ENCODE measurements at regions not wholly inside any gene's neighbourhood (a gene's known extent, or its start where the extent isn't known, plus 50 kb on each side); places are given as distances from the start of the nearest gene placed in this dataset.
"Not testable (repeated sequence)": the region's sequence is repeated elsewhere in the genome, so short reads cannot be mapped to it uniquely, and the experiment has no call there.

DNA sequence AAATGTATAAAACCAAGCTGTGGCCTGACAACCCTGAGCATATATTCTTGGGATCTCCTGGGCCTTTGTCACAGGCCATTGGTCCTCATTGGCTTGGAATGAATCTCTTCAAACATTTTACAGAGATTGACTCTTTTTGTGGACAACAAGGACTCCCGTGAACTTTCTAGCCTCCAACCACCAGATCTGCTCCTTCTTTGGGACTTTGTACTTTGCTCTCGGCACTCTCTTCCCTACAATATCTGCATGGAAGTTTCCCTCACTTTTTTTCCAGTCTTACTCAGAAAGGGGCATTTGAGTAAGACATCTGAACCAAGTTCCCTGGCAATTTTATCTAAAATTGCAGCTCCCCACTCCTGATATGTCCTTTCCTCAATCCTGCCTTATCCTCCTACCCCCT, 158.8 kb downstream of the PHLDA1 start:
- no peak for DNase-seq (ENCODE audit: low read depth)

DNA sequence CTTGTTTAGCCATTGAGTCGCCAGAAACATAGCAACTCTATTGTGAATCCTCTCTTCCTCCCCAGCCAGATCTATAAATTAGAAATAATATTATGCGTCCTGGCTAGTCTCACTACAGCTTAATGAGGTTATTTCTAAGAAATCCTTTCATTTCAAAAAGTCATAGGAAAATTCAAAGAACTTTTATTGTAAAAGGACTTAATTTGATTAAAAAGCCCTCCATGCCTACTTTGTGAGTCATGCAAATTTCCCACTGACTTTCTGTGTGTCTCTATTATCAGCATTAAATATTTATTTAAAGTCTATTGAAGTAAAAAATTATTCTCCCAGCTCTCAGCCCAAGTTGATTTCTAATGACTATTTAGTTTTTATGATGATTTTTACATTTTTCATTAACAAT, 160.7 kb downstream of the PHLDA1 start:
- no peak for DNase-seq (ENCODE audit: low read depth)

DNA sequence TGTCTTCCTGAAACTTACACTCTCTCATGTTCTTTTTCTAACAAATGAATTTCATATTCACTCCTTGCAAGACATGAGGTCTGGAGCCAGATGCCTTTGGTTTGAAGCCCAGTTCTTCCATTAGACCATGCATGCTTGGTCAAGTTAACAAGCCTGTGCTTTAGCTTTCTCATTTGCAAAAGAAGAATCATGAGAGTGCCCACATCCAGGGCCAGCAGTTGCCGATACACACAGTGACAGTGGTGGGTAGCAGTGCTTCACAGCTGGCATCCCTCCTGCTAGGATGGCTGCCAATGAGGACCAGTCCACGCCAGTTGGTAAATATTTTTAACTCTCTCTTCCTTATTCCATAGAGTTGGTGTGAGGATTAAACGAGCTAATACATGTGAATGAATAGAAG, 163.1 kb downstream of the PHLDA1 start:
- no peak for DNase-seq (ENCODE audit: low read depth)

DNA sequence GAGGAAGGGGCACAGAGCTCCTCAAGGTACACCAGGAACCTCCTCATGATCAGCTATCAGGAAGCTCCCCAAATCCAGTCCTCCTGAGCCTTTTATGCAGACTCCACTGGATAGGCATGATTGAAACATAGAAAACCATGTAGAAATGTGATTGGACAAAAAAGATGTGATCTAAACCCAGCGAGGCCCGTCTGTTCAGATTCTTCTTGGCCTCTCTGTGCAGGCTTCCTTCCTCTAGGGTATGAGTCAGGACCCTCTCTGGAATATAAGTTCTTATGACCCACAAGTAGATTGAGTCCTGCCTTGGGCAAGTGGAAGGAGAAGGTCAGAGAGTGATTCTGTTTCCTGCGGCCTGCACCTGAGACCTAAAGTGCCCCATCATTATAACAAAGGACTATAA, 166.3 kb downstream of the PHLDA1 start:
- no peak for DNase-seq (ENCODE audit: low read depth)

DNA sequence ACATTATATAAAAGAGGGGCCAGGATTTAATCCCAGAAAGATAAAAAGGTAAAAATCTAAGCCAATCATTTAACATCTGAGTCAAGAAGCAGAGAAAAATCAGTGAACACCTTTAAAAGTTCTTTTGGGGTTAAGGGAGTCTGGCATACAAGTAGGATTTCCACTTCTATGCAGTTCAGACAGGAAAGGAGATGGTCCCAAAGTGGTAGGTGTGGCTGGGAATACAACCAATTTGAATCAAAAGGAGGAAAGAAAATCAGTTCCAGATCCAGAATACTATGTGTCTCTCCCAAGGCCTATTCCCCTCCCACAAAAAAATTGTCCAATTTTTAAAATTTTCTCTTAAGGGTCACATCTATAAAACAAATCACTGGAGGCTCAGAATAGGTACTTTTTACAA, 167.4 kb downstream of the PHLDA1 start:
- DNase-seq (ENCODE audit: low read depth): no peak

DNA sequence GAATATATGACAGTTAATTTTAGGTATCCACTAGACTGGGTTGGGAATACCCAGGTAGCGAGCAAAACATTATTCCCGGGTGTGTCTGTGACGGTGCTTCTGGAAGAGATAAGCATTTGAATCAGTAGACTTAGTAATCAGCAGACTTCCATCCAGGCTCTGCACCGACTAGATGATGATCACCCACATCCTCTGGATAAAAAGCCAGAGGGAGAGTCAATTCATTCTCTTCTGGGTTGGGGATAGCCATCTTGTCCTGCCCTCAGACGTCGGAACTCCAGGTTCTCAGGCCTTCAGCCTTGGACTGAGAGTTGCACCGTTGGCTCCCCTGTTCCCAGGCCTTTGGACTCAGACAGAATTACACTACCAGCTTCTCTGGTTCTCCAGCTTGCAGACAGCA, 168.0 kb downstream of the PHLDA1 start:
- DNase-seq (ENCODE audit: low read depth): no peak

DNA sequence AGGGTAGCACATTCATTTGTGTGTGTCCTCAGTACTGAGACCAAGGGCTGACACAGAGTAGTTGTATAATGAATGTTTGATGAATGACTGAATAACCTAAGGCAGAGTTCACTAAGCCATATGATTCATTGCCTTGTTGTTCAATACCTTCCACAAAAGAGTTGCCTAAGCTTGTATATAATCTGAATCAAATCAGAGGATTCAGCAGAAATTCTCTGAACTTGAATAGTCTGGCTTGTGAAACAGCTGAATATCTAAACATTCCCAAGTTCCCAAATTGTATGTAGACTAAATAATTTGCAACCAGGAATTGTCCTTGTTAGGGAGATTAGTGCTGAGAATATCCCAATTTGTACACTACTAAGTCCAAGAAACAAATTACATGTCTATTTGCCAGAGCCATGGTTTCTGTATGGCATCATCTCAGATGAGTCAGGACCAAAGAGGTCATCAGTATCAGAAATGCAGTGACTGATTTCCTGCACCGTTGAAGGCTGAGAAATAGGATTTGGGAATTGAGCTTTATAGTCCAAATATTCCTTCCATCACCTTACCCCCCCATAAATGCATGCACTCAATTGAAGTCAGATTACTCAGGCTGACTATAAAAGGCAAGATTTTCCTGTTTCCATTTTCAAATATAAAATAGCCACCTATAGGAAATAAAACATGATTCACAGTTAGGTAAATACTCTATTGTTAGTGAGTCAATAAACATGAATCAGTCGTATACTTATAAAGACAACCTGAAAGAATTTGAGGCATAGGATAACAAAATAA, 168.7 kb downstream of the PHLDA1 start:
- DNase-seq (ENCODE audit: low read depth): peak; percentile 71

DNA sequence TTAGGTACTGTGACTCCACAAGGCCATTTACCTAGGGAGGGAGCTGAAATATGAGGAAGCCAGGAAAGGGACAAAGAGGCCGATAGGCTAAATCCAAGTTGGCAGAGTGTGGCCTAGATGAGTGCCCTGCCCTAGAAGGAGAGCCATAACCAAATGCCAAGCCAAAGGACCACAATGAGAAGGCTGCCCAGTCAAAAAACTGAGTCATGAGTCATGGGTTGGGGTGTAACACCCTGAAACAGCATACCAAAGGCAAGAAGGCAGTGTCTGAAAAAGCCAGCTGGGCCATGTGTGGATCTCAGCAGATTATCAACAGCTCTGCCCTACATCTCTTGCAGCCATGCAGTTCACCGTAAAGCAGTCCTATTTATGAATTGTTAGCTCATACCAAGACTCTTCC, 171.7 kb downstream of the PHLDA1 start:
- DNase-seq (ENCODE audit: low read depth): no peak

DNA sequence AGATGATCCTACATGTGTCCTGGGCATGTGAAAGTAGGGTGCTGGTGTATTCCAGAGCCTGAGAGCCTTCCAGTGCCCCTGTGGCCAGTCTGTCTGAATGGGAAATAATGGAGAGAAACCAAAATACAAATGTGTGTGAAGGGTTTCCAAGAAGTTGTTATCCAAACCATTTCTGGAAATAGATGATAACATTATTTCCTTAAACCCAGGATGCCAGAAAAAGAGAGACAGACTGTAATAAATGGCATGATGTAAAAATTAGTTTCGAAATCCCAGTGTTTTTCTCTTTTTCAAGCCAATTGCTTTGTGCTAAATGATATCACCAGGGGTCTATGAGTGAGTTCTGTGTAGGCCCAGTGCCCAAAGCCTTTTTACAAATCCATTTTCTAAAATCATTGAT, 175.3 kb downstream of the PHLDA1 start:
- DNase-seq (ENCODE audit: low read depth): no peak

DNA sequence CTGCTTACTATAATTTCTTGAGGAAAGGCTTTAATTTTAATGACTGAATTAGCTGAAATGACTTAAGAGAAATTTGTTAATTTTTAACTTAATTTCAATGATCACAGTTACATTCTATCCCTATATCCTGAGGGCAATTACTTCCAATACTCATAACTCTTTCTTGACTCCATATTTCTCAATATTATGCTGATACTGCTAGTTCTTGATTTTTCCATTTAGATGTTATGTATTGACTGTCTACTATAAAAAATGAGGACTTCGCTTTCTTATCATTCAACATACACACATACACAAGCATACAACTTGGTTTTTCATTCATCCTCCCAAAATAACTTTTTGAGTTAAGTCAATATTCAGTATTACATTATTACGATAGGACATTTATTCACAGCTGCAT, 176.2 kb downstream of the PHLDA1 start:
- DNase-seq (ENCODE audit: low read depth): no peak

DNA sequence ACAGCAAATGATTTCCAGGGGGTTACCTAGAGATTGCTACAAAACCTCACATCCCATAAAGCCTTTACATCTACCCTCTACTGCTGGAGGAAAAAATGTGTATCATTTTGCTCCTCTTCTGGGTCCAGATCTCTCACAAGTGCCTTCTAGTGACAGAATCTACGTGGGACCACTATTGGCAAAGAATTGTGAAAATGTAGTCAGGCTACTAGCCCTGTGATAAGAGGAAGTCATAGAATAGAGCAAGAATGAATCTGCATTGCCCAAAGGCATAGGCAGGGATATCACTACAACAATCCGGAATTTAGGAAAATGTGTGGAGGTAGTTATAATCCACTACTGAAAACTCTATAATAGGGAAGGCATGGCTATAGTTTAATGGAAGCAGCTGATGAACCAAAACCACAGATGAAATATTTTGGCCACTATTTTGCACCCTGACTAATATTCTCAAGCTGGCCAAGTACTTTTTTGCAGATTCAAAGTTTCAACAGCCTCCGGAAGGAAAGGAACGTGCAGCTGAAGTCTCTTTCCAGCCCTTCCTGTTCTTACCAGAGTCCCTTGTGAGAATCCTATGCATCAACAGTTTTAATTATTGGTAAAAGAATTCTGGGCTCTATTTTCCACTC, 176.8 kb downstream of the PHLDA1 start:
- DNase-seq (ENCODE audit: low read depth): peak; percentile 36

DNA sequence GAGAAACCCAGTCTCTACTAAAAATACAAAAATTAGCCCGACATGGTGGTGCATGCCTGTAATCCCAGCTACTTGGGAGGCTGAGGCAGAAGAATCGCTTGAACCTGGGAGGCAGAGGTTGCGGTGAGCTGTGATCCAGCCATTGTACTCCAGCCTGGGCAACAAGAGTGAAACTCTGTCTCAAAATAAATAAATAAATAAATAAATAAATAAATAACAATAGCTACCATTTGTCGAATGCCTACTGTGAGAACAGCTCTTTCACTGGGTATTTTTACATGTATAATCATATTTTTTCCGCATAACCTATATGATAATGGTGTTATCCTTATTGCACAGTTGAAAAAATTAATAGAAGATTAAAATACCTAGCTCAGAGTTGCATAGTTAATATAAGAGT, 177.4 kb downstream of the PHLDA1 start:
- not testable (repeated sequence) for DNase-seq (ENCODE audit: low read depth)

DNA sequence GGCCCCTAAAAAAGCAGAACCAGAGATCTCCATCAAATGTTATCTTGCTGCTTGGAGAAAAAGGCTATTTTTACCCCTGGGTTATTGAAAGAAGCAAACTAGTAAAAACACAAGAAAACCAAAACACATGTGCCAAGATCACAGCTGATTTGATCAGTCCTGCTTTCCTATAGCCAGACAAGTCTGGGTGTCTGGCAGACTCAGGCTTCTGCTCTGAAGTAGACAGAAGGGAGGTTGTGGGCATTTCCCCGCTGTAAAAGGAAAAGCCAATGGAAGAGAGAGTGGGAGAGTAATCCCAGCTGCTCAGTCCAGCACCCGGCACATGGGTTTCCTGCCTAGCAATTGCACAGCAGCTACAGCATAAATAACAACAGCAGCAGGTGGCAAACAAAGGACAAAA, 177.9 kb downstream of the PHLDA1 start:
- DNase-seq (ENCODE audit: low read depth): no peak

DNA sequence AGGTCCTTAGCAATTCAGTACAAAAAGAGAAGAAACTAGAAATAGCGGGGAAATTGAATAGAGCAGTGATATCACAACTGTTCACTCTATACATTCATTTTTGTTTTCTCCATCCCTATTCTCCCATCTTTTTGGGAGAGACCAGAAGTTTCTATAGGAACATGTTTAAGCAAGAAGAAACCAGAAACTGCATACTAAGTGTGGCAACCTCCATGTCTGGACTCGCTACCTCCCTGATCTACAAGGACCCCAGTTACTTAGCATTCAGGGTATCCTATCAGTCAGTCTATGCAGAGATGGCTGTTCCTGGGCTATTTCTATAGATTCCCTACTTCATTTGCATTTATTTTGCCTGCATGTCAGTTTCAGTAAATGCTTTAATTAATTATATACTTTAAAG, 178.6 kb downstream of the PHLDA1 start:
- no peak for DNase-seq (ENCODE audit: low read depth)

DNA sequence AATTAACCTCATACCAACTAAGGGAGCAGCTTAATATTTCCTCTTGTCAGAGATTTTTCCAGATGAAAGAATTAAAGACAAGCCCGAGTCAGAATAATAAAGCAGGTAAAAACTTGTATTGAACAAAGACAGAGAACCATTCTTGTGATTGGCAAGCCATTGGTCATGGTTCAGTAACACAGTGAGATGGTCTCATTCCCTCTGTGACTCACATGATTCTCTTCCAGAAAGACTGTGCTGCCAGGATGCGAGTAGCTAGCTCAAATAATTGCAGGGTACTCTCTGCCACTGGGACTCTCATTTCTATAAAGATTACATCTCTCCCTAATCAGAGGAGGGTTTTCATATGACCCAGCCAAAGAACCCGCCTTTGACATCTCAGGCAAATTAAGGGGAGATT, 179.4 kb downstream of the PHLDA1 start:
- peak; percentile 82 for DNase-seq (ENCODE audit: low read depth)

DNA sequence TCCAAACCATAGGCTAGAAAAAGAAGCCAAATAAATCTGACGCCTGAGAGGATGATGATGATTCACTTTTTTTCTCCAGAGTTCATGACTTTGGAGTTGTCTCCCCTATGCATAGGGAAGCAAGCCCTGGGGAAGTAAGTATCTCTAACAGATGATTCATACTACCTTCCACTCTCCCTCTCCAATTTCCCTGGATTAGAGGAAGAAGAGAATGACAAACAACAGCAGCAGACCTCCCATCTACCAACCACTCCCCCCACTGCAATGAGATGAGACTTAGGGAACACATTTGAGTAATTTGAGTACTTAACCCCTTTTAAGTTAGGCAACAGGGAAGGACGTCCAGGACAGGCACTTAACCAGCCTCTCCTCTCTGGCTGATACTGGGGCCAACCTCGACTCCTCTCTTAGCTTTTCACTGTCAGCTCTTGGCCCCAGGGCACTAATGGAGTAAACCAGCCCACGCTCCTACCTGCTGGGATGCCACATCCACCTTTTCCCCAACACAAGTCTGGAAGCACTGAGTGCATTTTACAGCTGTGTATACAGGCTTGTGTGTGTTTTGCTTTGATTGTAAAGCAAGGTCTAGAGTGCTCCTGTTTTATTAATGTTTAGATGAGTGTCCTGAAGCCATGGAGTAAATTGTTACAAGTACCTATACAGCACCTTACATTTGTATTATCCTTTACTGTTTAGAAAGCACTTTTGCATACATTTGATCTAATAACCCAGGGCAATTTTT, 180.7 kb downstream of the PHLDA1 start:
- peak; percentile 56 for DNase-seq (ENCODE audit: low read depth)

DNA sequence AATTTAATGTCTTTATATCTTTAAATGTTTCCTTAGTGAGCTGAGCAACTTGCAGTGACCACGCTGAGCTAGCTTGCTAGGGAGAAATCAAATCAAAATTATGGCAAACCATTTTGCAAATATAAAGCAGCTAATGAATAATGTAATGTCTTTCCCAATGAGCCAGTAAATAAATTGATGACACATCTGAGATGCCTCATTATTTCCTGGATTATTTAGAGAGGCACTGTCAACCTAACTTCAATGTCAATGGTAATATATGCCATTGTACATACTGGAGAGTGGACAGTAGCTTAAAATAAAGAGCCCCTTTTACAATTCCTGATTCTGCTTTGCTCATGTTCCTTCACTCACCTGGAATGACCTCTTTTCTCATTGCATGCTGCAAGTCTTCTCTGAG, 182.6 kb downstream of the PHLDA1 start:
- DNase-seq (ENCODE audit: low read depth): no peak

DNA sequence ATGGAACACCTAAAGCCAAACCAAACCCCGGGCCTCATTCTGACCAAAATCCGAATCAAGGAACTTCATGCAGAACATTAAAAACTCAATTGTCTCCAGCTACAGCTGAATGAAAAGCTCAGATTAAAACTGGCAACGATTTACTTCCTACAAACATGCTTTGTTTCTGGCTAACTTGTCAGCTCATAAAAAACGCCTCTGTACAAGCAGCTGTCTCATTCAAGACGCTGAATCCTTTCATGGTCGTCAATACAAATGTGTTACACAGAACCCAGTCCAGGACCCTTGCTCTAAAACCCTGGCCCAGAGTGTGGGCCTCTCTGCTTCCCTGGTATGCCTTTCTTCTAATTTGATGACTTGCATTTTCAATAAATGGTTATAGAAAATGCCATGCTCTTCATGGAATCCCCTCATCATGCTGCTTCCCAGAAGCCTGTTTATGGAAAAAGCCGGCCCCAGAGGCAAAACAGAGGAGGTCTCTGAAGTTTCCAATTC, 183.1 kb downstream of the PHLDA1 start:
- no peak for DNase-seq (ENCODE audit: low read depth)

DNA sequence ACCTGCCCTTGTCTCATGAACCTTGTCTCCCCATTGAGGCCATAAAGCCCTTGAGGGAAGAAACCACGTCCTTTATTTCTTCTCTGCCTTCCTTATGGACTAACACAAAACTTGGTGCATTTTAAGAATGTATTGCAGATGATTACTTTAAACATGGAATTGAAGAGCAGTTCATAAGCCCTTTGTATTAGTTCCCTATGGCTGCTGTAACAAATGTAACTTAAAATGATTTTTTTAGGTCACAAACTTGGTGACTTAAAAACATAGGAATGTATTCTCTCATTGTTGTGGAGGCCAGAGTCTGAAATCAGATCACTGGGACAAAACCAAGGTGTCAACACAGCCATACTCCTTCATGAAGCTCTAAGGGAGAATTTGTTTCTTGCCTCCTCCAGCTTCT, 185.5 kb downstream of the PHLDA1 start:
- DNase-seq (ENCODE audit: low read depth): no peak

DNA sequence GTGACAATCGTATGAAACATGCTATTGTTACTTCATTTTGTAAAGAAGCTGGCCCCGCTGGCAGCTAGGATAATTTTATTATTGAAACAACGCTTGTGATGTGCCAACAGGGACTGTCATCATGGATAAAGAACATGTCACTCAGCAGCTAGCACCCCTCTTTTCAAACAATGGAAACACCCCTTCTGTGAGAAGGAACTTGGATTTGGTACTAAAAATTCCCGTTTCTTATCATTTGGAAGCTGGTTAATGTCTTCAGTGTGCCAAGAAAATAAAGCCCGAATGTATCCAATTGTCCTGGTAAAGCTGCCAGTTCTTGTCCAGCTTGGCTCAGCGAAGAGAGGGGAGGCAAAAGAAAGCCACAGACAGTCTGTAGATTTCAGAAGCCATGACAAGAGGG, 186.6 kb downstream of the PHLDA1 start:
- no peak for DNase-seq (ENCODE audit: low read depth)

DNA sequence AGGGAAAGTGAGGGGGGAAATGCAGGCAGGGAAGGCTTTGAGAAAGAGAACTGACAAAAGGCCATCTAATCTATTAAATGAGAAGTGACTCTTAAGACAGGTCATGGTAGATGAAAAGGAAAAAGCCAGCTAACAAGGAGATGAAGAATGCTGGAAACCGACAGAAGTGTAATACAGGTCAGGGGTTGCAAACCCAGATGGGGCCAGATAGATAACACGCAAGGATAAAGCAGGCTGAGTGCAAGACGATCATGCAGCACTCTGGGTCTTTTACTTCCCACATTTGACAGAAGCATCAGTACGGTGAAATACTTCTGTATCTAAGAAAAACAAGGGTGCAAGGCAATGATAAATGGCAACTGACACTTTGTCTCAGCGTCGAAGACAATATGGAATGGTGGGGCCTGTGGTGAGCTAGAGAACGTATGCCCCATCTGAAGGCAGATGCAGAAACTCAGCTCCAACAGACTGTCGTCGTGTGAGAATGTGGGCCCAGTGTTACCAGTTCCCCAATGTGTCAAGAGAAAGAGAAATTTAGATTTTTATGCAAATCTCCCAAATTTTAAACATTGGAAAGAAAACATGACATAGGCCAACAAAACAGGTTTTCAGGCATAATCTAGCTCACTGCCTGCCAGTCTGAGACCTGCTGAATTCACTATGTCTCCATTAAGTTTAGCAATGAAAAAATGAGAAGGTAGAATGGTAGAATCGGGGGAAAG, 187.4 kb downstream of the PHLDA1 start:
- DNase-seq (ENCODE audit: low read depth): no peak

DNA sequence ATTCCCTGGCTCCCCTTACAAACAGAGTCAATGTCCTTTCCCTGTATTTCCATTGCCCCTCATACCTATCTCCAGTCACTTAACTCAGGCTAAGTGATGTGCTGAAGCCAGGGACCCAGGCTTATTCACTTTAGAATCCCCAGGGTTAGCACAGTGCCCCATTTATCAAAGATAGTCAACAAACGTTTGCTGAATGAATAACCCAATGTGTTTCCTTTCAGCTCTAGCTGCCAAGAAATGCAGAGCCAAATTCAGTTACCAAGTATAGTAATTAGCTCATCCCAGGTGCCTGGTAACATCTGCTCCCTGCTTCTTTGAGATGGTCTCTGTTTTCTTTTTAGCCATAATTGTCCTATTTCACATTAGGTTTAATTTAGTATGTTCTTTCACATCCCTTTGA, 189.5 kb downstream of the PHLDA1 start:
- no peak for DNase-seq (ENCODE audit: low read depth)

Measured in renal cortical epithelial cell (primary cell).